Thoracic aorta (tissue), 2 donors: ENCODE measurements at regions not wholly inside any gene's neighbourhood (a gene's known extent, or its start where the extent isn't known, plus 50 kb on each side); places are given as distances from the start of the nearest gene placed in this dataset.

Experiments
- ATAC-seq: fragments of 150-250 bp; one replicate; pipeline ENCODE4 v1.8.0; 2017; ENCODE audit warnings: low read depth; ENCODE audit not compliant: insufficient number of reproducible peaks, low FRiP score
- DNase-seq: peaks from one replicate; pipeline ENCODE4 v3.0.0-alpha.2; 2020; ENCODE audit warnings: low spot score
- H3K27ac ChIP-seq, 2 donors: fragments of 200-600 bp; sonication (generic); 1 replicate in 1 of 2; 2 replicates in 1 of 2; pipeline ENCODE4 v1.5.1; 2016; ENCODE audit warnings: mild to moderate bottlenecking in 2 of 2, moderate library complexity in 2 of 2
- H3K27me3 ChIP-seq: fragments of 200-600 bp; sonication (generic); replicated peaks from 2 replicates; pipeline ENCODE4 v1.6.0; 2016; ENCODE audit warnings: mild to moderate bottlenecking; ENCODE audit not compliant: insufficient read depth
- H3K36me3 ChIP-seq: fragments of 200-600 bp; sonication (generic); one replicate; pipeline ENCODE4 v1.5.1; 2016
- H3K4me1 ChIP-seq, 2 donors: fragments of 200-600 bp; sonication (generic); 1 replicate in 1 of 2; 2 replicates in 1 of 2; pipeline versions ENCODE4 v1.5.1 to v1.6.0; 2016; ENCODE audit warnings: low read depth in 2 of 2, mild to moderate bottlenecking in 1 of 2; ENCODE audit not compliant: control insufficient read depth in 1 of 2
- H3K4me3 ChIP-seq: fragments of 200-600 bp; sonication (generic); 2 replicates; pipeline ENCODE4 v1.5.1; 2016; ENCODE audit warnings: mild to moderate bottlenecking
- H3K9me3 ChIP-seq: fragments of 200-600 bp; sonication (generic); 2 replicates; pipeline ENCODE4 v1.5.1; 2016
- CTCF ChIP-seq: fragments of 200-600 bp; sonication (generic); IDR thresholded peaks from one replicate; pipeline ENCODE4 v1.5.1; 2019; ENCODE audit warnings: antibody characterized with exemption

GRCh38 chr6:122116835-122117627 lies 282.4 kb upstream of the HSF2 start:
- H3K4me1 ChIP-seq, result no peaks in the 10 kb centered on the region
- no peaks in the 10 kb centered on the region for H3K9me3 ChIP-seq
- no peak overlapping the region for H3K4me3 ChIP-seq
- H3K27ac ChIP-seq, result no peak overlapping the region
- H3K27me3 ChIP-seq, result no peaks in the 10 kb centered on the region
- ATAC-seq (no peak), DNase-seq (no peak)
- H3K36me3 ChIP-seq, result no peaks in the 10 kb centered on the region
- no peak for TF ChIP-seq CTCF

- no peak for TF ChIP-seq CTCF
- Histone ChIP-seq H3K4me1 (peaks cover 0 to 8% of the 10 kb centered on the region in 2 donors), H3K27me3 (no peaks in the 10 kb centered on the region), H3K9me3 (no peaks in the 10 kb centered on the region), H3K4me3 (no peak overlapping the region), H3K27ac (no peak overlapping the region), H3K36me3 (no peaks in the 10 kb centered on the region)
- no peak for DNase-seq
- ATAC-seq, result no peak
These were observed 280.4 kb upstream of the HSF2 start for GRCh38 chr6:122118945-122119506.

GRCh38 chr6:122122202-122122601 lies 277.2 kb upstream of the HSF2 start:
- H3K9me3 ChIP-seq, result no peaks in the 10 kb centered on the region
- H3K27me3 ChIP-seq, result no peaks in the 10 kb centered on the region
- no peak overlapping the region for H3K4me3 ChIP-seq
- no peak overlapping the region for H3K27ac ChIP-seq
- no peak for TF ChIP-seq CTCF
- ATAC-seq (no peak), DNase-seq (no peak)
- H3K4me1 ChIP-seq, result peaks cover 0 to 8% of the 10 kb centered on the region in 2 donors
- no peaks in the 10 kb centered on the region for H3K36me3 ChIP-seq

- ATAC-seq, result no peak
These were observed 276.8 kb upstream of the HSF2 start for GRCh38 chr6:122122686-122123085.

More at GRCh38 chr6:122122686-122123085, 276.8 kb upstream of the HSF2 start:
- Histone ChIP-seq H3K27ac (no peak overlapping the region), H3K4me3 (no peak overlapping the region), H3K4me1 (peaks cover 0 to 8% of the 10 kb centered on the region in 2 donors), H3K36me3 (no peaks in the 10 kb centered on the region), H3K27me3 (no peaks in the 10 kb centered on the region), H3K9me3 (no peaks in the 10 kb centered on the region)
- TF ChIP-seq CTCF, result no peak
- no peak for DNase-seq
